ENCODE measurements at regions not wholly inside any gene's neighbourhood (a gene's known extent, or its start where the extent isn't known, plus 50 kb on each side); places are given as distances from the start of the nearest gene placed in this dataset.

DNA sequence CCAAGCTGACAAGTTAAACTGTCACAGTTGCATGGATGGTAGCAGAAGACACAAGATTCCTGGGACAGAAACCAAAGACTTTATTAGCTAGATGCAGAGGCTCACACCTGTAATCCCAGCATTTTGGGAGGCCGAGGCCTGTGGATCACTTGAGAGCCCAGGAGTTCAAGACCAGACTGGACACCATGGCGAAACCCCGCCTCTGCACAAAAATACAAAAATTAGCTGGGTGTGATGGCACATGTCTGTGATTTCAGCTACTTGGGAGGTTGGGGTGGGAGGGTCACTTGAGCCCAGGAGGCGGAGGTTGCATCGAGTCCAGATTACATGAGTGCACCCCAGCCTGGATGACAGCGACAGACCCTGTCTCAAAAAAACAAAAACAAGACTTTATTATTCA lies 346.6 kb downstream of the IRS2 start:
- TF ChIP-seq, protein P1, sequence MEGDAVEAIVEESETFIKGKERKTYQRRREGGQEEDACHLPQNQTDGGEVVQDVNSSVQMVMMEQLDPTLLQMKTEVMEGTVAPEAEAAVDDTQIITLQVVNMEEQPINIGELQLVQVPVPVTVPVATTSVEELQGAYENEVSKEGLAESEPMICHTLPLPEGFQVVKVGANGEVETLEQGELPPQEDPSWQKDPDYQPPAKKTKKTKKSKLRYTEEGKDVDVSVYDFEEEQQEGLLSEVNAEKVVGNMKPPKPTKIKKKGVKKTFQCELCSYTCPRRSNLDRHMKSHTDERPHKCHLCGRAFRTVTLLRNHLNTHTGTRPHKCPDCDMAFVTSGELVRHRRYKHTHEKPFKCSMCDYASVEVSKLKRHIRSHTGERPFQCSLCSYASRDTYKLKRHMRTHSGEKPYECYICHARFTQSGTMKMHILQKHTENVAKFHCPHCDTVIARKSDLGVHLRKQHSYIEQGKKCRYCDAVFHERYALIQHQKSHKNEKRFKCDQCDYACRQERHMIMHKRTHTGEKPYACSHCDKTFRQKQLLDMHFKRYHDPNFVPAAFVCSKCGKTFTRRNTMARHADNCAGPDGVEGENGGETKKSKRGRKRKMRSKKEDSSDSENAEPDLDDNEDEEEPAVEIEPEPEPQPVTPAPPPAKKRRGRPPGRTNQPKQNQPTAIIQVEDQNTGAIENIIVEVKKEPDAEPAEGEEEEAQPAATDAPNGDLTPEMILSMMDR (IDR thresholded peaks at IDR 0.05 in 8 of 11, conservative IDR thresholded peaks at IDR 0.05 in 3 of 11) = no peak
- no peak for TF ChIP-seq POLR2AphosphoS5 (IDR thresholded peaks at IDR 0.05)

All from spleen (tissue), 7 donors.